HG03442 (cell line): ENCODE measurements at regions not wholly inside any gene's neighbourhood (a gene's known extent, or its start where the extent isn't known, plus 50 kb on each side); places are given as distances from the start of the nearest gene placed in this dataset.
"Not testable (repeated sequence)": the region's sequence is repeated elsewhere in the genome, so short reads cannot be mapped to it uniquely, and the experiment has no call there.

Experiments
- ATAC-seq: cut with Tn5 transposase; IDR thresholded peaks from one replicate; pipeline ENCODE4 v1.9.1; 2021; ENCODE audit warnings: mild to moderate bottlenecking, moderate library complexity; ENCODE audit not compliant: unreplicated experiment

DNA sequence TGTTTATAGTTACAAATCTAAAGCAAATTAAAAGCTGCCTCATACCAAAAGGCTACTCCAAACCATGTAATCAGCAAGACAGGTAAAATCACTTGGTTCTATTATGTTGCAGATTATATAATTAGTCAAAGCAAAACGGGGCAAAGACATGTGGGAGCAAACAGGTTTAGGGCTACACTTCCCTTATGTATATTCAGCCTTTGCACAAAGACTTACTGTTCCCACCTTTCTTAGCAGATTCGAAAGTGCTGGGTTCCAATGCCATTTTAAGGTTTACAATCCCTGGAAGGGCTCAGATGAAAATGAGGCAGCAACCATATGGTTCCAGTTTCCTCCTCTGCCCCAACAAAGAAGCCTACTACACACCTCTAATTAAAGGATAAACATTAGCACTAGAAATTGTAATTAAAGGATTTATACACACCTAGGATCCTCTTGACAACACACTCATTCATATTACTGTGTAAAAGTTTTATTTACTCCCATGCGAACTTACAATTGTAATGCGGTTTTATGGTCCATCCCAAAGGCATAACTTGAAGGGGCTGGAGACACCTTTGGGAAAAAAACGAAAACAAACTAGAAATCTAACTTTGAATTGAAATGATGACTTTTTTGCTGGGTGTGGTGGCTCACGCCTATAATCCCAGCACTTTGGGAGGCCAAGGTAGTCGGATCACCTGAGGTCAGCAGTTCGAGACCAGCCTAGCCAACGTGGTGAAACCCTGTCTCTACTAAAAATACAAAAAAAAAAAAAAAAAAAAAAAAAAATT is 117.3 kb upstream of the PKN2 start:
- ATAC-seq, result no peak

GRCh38 chr1:88571506-88571905 is 112.6 kb upstream of the PKN2 start:
- no peak for ATAC-seq

- no peak for ATAC-seq
These were observed 104.5 kb upstream of the PKN2 start for GRCh38 chr1:88579598-88579997.

- no peak for ATAC-seq
These were observed 102.4 kb upstream of the PKN2 start for GRCh38 chr1:88581703-88582102.

GRCh38 chr1:88593358-88593757 is 90.7 kb upstream of the PKN2 start:
- ATAC-seq, result no peak

DNA sequence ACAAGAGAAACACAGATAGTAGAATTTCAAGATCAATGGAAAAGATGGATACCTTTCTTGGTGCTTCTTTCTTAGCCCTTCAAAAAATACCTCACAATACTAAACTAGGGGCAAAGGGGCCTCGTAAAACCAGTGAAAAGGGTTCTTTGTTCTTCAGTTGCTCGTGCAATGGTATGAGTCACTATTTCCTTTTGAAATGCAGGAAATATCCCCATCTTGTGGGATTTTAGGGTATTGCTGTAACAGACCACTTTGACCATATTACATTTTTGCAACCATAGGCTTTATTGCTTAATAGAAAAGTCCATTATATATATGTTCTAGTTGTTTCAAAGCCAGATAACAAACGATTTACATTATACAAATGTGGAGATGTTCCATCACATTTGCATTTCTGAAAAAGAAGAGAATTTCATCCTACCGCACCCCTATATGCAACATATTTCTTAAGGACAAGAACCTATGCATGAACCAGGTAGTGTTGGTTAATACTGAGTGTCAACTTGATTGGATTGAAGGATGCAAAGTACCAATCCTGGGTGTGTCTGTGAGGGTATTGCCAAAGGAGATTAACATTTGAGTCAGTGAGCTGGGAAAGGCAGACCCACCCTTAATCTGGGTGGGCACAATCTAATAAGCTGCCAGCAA is 88.6 kb upstream of the PKN2 start:
- peak; percentile 68 for ATAC-seq

DNA sequence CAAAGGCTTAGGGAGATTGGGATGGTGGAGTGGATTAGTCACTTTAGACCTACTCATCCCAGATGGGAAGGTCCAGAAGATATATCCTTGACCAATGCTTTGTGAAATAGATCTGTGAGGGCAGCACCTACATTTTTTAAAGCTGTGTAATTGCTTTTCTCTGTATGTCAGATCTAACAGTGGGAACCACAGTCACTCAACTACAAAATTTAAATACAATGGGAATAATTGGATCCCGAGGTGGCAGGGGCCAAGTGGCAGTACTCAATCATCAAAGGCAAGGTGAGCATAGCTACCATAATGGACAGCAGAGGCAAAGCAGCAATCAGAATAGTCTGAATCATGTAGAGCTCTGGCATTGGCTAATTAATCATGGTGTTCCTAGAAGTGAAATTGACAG is 86.1 kb upstream of the PKN2 start:
- ATAC-seq, result not testable (repeated sequence)

- ATAC-seq, result peak; percentile 79
These were observed 75.7 kb upstream of the PKN2 start for GRCh38 chr1:88608139-88608943.

DNA sequence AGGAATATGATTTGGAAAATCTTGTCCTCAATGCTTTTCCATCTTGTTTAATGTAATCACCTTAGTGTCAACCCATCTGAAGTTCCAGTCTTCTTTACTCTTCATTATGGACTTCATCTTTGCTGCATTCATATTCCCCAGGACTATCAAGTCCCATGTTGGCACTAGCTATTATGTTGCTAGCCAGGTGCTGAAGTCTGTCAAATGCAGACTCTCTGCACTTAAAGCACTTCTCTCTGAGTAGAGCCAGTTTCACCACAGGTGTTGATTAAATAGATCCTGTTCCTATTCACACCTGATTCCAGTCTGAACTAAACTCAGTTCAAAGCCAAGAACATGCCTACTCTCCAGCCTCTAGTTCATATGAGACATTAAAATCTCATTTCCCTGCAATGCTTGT is 75.0 kb upstream of the PKN2 start:
- no peak for ATAC-seq

DNA sequence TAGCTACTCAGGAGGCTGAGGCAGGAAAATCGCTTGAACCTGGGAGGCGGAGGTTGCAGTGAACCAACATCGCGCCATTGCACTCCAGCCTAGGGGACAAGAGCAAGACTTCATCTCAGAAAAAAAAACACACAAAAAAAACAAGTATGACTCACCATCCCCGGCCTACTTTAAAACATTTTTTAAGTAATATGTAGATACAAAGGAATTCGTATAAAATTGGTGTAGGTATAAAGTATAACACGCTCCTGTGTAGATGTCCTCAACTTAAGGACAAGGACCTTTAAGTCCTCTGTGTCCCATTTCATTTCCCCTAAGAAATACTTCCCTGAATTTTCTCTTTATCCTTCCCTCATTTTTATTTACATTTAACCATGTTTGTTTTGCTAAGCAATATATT is 73.4 kb upstream of the PKN2 start:
- ATAC-seq, result no peak

- no peak for ATAC-seq
These were observed 71.8 kb upstream of the PKN2 start for GRCh38 chr1:88612292-88612691.

DNA sequence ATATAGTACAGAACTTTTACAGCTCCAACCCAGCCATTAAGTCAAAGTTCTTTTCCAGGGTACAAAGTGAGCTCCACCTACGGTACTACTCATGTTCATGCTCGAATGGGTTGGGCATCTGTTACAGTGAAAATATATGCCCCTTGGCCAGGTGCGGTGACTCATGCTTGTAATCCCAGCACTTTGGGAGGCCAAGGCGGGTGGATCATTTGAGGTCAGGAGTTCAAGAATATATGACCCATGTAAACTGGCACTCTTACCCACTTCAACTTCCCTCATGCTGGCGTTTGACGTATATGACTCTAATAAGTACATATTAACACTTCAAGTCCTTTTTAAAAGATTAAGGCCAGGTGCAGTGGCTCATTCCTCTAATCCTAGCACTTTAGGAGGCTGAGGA is 71.3 kb upstream of the PKN2 start:
- ATAC-seq, result no peak

DNA sequence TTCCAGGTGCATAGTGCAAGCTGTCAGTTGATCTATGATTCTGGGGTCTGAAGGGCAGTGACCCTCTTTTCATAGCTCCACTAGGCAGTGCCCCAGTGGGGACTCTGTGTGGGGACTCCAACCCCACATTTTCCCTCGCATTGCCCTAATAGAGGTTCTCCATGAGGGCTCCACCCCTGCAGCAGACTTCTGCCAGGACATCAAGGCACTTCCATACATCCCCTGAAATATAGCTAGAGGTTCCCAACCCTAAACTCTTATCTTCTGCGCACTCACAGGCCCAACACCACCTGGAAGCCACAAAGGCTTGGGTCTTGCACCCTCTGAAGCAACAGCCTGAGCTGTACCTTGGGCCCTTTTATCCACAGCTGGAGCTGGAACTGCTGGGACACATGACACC is 65.7 kb upstream of the PKN2 start:
- no peak for ATAC-seq

GRCh38 chr1:88623101-88623500 is 61.0 kb upstream of the PKN2 start:
- not testable (repeated sequence) for ATAC-seq
